Heart left ventricle (tissue), 13 donors: ENCODE measurements at regions not wholly inside any gene's neighbourhood (a gene's known extent, or its start where the extent isn't known, plus 50 kb on each side); places are given as distances from the start of the nearest gene placed in this dataset.

Experiments used
- CTCF ChIP-seq, 12 donors: fragments of 200-600 bp; sonication (generic) in 4 of 12; IDR thresholded peaks; one replicate each; pipeline versions ENCODE4 v1.5.0 to v1.8.0; 2018 to 2022; ENCODE audit warnings: antibody characterized with exemption in 12 of 12, mild to moderate bottlenecking in 5 of 12
- POLR2A ChIP-seq, 2 donors: fragments of 450-650 bp; IDR thresholded peaks; one replicate each; pipeline ENCODE4 v1.6.1; 2017; ENCODE audit warnings: antibody characterized with exemption in 2 of 2, mild to moderate bottlenecking in 2 of 2, moderate library complexity in 2 of 2
- donor health status: ischemic (EF 13 %, LVEDD 7.1; RV severe dilation, severe dysfunction).
- donor health status: DM: no; HTN: yes; CAD: no.
- donor health status: DM: no; HTN: no; CAD: no.
- donor health status: ischemic (EF 25% LVEDD 6.9; RV normal size, moderate dysfunction).
- donor health status: ischemic (EF 25% LVEDD 5.7; RV mildly dilated, moderate dysfunction).
- donor health status: ischemic (EF 35%, LVEDD 5.7; RV mildly dilated, moderate dysfunction).
- donor health status: nonischemic (EF 11% LVEDD 7.7; RV severe dilation, severe dysfunction).
- donor health status: DM: yes; HTN: yes; CAD: no.
- donor health status: PGD.
- donor health status: ischemic (EF 29% LVEDD 5.4; RV normal size, mild dysfunction).
- donor health status: nonischemic (EF 23%, LVEDD 6.1; RV moderate dilation, normal function).

- TF ChIP-seq CTCF (IDR thresholded peaks at IDR 0.05) (no peak), POLR2A (IDR thresholded peaks at IDR 0.05) (no peak)
These were observed 375.0 kb downstream of the KCNJ2 start for GRCh38 chr17:70544317-70544716.
